NCI-H345 (cell line): ENCODE measurements at regions not wholly inside any gene's neighbourhood (a gene's known extent, or its start where the extent isn't known, plus 50 kb on each side); places are given as distances from the start of the nearest gene placed in this dataset.

ENCODE experiments used
- DNase-seq: peaks from one replicate; lab custom pipeline; 2025; lab: John Stamatoyannopoulos, UW

- DNase-seq = no peak
Observed at GRCh38 chr20:60478533-60478932, 520.3 kb downstream of the CDH26 start.

- no peak for DNase-seq
Observed at GRCh38 chr20:60480950-60481742, 522.9 kb downstream of the CDH26 start.

DNA sequence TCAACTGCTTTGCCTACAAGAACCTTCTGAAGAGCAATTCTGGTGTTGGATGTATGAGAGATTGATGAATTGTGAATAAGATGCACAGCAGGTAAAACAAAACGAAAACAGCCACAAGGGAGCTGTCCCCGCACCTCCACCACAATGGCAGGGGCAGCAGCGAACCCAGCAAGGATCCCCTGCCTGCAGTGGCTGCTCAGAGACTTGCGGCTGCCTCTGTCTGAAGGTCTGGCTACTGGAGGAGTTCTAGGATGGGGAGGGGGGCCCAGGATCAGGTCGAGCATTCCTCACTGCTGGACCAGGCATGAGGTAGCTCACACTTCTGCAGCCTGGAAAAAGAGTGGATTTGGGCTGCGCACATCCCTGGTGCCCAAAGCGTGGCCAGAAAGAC lies 523.5 kb downstream of the CDH26 start:
- DNase-seq = no peak

DNA sequence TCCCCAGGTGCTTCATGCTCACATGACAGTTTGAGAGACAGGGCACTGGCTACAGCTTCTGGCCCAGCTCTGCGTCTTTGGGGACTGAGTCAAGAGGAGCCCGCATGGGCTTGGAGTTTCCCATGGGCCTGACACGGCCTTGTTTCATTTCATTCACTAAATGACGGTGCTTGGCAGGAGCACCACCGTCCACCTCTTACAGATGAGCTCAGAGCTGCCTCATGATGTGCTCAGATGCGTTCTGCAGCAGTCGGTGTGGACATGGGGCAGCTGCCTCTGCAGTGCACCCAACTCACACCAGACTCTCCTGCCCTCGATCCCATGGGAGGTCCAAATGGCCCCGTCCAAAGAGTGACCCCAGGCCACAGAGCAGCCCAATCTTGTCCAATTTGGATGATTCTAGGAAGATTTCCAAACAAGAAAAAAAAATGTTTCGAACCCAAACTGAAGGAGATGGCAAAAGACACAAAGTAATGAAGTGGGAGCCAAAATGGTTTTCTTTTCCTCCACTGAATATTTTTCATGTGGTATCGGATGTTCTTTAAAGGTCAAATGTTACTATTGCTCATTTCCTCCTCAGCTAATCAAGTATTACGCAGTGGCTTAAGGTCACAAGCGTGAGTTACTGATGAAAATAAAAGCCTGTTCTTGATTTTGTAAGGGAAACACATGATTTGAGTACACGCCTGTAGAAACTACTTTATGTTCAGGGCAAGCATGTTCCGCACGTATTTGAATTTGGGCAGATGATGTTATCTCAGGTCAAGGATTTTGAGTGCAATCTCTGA lies 524.2 kb downstream of the CDH26 start:
- no peak for DNase-seq

DNA sequence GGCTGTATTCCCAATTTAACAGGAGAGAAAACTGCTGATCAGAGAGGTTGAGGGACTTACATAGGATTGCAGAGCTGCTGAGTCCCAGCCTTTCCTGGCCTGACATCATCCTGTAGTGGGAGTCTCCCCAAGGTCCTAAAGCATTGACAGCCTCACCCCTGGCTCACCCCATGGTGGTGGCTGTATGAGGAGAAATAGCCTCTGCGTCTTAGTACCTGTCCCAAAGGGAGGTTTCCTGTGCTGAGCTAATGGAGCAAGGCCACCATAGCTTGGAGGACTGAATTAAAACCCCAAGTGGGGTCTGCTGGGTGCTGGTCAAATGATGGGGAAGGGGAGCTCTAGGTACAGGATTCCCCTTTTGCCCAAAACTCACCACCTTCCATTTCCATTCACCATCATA lies 525.1 kb downstream of the CDH26 start:
- DNase-seq = no peak

GRCh38 chr20:60484316-60484715 lies 526.1 kb downstream of the CDH26 start:
- no peak for DNase-seq

- DNase-seq = no peak
Observed at GRCh38 chr20:60485012-60485760, 527.0 kb downstream of the CDH26 start.

GRCh38 chr20:60486315-60486714 lies 528.1 kb downstream of the CDH26 start:
- DNase-seq = no peak

- DNase-seq = no peak
Observed at GRCh38 chr20:60486937-60487336, 528.7 kb downstream of the CDH26 start.

DNA sequence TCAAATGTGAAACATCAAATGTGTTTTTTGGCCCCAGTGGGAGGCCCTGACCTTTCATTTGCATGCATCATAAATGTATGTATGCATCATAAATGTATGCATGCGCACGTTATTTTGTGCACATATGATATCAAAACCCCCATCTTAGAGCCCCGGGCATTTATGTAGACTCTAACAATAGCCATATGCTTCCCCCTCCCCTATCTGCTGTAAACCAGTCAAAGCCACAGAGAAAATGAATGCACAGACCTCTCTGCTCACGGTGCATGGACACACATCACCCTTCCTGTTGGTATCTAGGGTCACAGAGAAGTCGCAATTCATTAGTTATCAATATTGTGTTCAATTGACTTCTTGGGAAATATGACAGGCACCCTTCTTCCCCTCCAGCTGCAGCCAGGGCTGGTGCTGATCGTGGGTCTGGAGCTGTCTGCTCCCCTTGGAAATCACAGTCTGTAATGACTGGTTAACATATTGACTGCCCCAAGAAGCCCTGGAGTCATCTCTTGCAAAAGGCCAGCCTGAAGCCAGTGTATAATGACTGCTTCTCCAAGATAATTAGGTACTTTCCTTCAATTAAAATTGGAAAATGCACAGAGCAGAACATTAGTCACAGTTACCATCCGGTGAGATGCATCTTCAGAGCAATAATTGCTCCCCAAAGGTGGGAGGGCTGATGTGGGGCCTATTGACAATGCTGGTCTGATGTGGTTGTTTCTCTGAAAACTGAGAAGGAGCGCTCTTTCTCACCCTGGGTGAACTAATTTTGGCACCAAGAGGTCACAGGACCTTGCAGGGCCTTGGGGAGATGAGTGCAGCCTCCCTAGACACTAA lies 532.2 kb downstream of the CDH26 start:
- DNase-seq = no peak

- DNase-seq = no peak
Observed at GRCh38 chr20:60491051-60491581, 532.9 kb downstream of the CDH26 start.

DNA sequence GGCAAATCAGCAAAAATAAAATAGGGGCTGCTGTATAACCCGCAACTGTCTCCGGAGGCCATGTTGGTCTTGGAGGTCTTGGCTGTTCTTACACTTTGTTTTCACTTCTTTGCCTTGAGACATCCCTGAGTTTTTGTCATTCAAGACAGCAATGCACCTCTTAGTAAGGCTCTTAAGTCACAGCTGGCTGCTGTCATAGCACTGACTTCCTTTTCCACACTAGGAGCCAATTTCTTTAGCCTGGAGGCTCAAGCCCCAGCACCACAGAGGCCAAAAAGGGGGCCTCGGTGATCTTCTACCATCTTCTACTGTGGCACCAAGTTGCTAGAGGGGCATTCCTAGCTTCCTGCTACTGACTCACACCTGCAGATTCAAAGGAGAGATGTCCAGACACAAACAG lies 536.3 kb downstream of the CDH26 start:
- DNase-seq = no peak

DNA sequence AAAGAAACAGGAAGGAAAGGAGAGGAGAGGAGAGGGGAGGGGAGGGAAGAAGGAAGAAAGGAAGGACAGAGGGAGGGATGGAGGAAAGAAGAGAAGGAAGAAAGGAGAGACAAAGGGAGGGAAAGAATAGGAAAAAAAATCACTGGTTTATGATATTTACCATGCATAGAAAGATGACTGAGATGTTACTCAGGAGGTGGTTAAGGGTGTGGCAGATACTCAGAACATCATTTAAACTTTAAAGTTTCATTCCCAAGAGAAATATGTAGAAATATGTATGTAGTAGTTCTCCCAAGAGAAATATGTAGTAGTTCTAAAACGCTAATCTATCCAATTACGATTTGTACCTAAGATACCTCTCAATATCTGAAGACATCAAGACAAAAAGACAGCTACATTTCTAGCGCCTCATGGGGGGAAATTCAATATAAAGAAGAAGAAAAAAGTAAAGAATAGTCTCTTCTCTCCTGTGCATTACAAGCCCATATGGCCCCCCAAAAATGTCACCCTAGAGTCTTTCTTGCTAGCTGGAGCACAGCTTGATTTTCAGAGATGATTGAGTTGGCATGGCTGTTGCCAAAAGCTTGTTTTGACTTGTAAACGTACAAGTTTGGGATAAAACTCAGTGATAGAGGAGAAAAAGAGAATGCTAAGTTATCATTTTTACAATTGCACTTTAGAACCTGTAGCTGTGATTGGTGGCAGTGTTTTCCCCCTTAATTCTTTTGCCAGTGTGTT lies 539.2 kb downstream of the CDH26 start:
- DNase-seq = no peak

DNA sequence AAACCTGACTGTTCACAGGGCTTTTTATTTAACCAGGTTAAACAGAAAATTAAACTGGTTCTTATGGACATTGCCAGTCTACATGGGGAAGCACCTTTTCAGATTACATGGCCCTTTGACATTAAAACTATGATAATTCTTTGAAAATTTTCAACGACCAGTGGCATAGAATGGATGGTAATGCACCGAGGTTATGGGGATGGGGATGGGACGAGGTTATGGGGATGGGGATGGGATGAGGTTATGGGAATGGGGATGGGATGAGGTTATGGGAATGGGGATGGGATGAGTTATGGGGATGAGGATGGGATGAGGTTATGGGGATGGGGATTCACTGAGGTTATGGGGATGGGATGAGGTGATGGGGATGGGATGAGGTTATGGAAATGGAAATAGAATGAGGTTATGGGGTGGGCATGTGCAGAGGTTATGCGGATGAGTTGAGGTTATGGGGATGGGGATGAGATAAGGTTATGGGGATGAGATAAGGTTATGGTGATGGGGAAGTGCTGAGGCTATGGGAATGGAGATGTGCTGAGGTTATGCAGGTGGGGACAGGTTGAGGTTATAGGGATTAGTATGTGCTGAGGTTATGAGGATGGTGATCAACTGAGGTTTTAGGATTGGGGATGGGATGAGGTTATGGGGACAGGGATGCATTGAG lies 541.9 kb downstream of the CDH26 start:
- DNase-seq = no peak

DNA sequence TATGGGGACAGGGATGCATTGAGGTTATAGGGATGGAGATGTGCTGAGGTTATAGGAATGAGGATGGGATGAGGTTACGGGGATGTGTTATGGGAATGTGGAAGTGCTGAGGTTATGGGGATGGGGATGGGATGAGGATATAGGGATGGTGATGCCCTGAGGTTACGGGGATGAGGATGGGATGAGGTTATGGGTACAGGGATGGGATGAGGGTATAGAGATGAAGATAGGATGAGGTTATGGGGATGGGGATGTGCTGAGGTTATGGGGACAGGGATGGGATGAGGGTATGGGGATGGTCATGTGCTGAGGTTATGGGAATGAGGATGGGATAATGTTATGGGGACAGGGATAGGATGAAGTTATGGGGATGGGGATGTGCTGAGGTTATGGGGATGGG lies 542.8 kb downstream of the CDH26 start:
- no peak for DNase-seq

- no peak for DNase-seq
Observed at GRCh38 chr20:60502881-60503280, 544.7 kb downstream of the CDH26 start.

DNA sequence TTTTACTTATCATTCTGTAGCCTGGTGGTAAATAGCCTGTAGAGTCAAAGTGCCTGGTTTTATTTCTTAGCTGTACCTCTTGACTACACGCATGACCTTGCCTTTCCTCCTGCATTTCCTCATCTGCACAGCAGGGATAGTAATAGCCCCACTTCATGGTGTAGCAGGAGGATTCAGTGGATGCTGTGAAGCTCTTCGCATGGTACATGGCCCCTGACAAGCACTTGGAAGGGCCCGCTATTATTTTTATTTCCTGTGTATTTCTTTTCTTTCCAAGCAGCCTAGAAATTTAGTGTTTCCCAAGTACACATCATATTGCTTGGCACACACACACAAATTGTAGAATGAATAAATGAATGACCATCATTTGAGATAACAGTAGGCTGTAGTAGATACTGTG lies 547.2 kb downstream of the CDH26 start:
- no peak for DNase-seq

GRCh38 chr20:60506061-60506460 lies 547.8 kb downstream of the CDH26 start:
- DNase-seq = no peak

DNA sequence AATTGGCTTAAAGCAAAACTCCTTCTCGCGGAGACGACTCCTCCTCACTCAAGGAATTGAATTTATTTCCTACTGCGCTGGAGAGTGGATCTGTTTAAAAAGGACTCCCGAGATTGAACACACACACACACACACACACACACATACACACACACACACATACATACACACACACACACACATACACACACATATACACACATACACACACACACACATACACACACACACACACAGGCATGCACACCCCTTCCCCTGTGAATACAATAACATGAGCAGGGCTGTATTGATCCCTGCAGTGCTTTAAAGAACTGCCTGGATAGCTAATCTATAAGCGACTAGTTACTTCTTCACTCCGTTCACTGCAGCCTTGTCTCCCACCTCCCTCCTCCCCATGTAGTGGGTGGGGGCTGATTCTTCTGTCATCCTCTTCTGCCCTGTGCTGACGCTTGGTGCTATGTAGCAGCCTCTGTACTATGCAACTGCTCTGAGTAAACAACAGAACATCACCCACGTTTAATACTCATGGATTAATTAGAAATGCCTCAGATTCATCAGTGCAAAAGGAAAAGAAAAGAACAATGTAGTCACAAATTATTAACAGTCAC lies 549.0 kb downstream of the CDH26 start:
- DNase-seq = no peak

DNA sequence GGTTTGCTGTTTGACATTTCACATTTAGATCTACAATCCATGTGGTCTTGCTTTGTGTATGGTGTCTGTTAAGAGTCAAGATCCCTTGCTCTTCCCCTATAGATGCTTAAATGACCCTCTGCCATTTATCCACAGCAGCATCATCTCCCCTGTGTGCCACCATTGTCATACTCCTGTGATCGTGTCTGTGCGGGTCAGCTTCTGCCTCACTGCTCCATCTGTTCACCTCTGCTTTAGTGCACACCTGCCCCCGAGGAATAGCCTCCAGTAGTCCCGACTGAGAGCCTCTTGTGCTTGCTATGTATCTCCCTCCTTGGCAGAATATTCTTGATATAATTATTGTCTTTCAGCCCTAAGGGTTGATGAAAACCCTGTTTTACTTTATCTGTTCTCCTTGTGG lies 551.2 kb downstream of the CDH26 start:
- DNase-seq = no peak
